MCF 10A (cell line): ENCODE measurements at regions not wholly inside any gene's neighbourhood (a gene's known extent, or its start where the extent isn't known, plus 50 kb on each side); places are given as distances from the start of the nearest gene placed in this dataset.

Experiments
- BruUV-seq: library from RNA; stranded (reverse); fragments of 400-500 nt; replicated peaks from 2 replicates; lab custom pipeline; 2021; lab: Mats Ljungman, UMichigan
- CTCF ChIA-PET: fragments of 300-600 bp; sonication (Branson Sonifier 250); formaldehyde crosslinking; extraction: SDS; loops from one replicate; lab custom pipeline; 2021; ENCODE audit warnings: antibody characterized with exemption, inconsistent platforms; lab: Yijun Ruan, JAX
- POLR2A ChIA-PET: fragments of 300-600, 350-650 bp; sonication (Branson Sonifier 250); formaldehyde crosslinking; extraction: SDS; loops from one replicate; lab custom pipeline; 2020; ENCODE audit warnings: antibody characterized with exemption, inconsistent platforms; lab: Yijun Ruan, JAX
- DNase-seq: peaks from one replicate; pipeline ENCODE4 v3.0.0-alpha.2; 2018; ENCODE audit not compliant: unreplicated experiment
- H3K27ac Mint-ChIP-seq: one replicate; pipeline ENCODE4 v1.8.0; 2022; ENCODE audit warnings: mild to moderate bottlenecking, low read depth, mixed read lengths; ENCODE audit not compliant: unreplicated experiment
- H3K27me3 Mint-ChIP-seq: one replicate; pipeline ENCODE4 v1.8.0; 2022; ENCODE audit warnings: mixed read lengths; ENCODE audit not compliant: insufficient read depth, unreplicated experiment
- H3K36me3 Mint-ChIP-seq: one replicate; pipeline ENCODE4 v1.8.0; 2022; ENCODE audit warnings: mild to moderate bottlenecking, moderate library complexity, mixed read lengths; ENCODE audit not compliant: insufficient read depth, unreplicated experiment
- H3K4me1 Mint-ChIP-seq: one replicate; pipeline ENCODE4 v1.8.0; 2022; ENCODE audit warnings: mixed read lengths; ENCODE audit not compliant: insufficient read depth, unreplicated experiment
- H3K4me3 Mint-ChIP-seq: one replicate; pipeline ENCODE4 v1.8.0; 2022; ENCODE audit warnings: mild to moderate bottlenecking, moderate library complexity, mixed read lengths; ENCODE audit not compliant: unreplicated experiment
- H3K9me3 Mint-ChIP-seq: one replicate; pipeline ENCODE4 v1.8.0; 2022; ENCODE audit warnings: mixed read lengths; ENCODE audit not compliant: unreplicated experiment
- CTCF ChIP-seq: fragments of 200-600 bp; IDR thresholded peaks from one replicate; pipeline ENCODE4 v1.8.0; 2022; ENCODE audit warnings: antibody characterized with exemption, mild to moderate bottlenecking; ENCODE audit not compliant: unreplicated experiment
- intact Hi-C: fragments of 100-400 bp; cut with micrococcal nuclease; formaldehyde crosslinking; loops from 2 replicates; pipeline ENCODE4 v1.14.1; 2022

GRCh38 chr3:163533381-163533780 is 1544.9 kb downstream of the SI start:
- Mint-ChIP-seq H3K4me1 (peaks cover 3% of the 10 kb centered on the region), H3K27ac (no peak overlapping the region), H3K4me3 (no peak overlapping the region), H3K27me3 (no peaks in the 10 kb centered on the region), H3K9me3 (peaks cover 7% of the 10 kb centered on the region), H3K36me3 (no peaks in the 10 kb centered on the region)
- no peak for TF ChIP-seq CTCF
- no TSS peak for BruUV-seq
- no peak for DNase-seq
- POLR2A ChIA-PET, result no interaction called here
- CTCF ChIA-PET, result no interaction called here
- intact Hi-C loops, result no loop called here

GRCh38 chr3:163523375-163523774 is 1554.9 kb downstream of the SI start:
- Mint-ChIP-seq H3K4me3 (no peak overlapping the region), H3K27ac (no peak overlapping the region), H3K4me1 (no peaks in the 10 kb centered on the region), H3K9me3 (no peaks in the 10 kb centered on the region), H3K27me3 (no peaks in the 10 kb centered on the region), H3K36me3 (no peaks in the 10 kb centered on the region)
- no peak for TF ChIP-seq CTCF
- intact Hi-C loops, result no loop called here
- no peak for DNase-seq
- POLR2A ChIA-PET, result no interaction called here
- no TSS peak for BruUV-seq
- CTCF ChIA-PET, result interaction anchor here (0.5 kb wide), 1 partner anchor 763 kb away, joined by 6 read pairs; no protein-coding TSS in a partner anchor

- no peaks in the 10 kb centered on the region for H3K36me3 Mint-ChIP-seq
- no peak for TF ChIP-seq CTCF
- H3K4me3 Mint-ChIP-seq, result no peak overlapping the region
- intact Hi-C loops, result no loop called here
- no TSS peak for BruUV-seq
- peaks cover 7% of the 10 kb centered on the region for H3K4me1 Mint-ChIP-seq
- no peaks in the 10 kb centered on the region for H3K9me3 Mint-ChIP-seq
- CTCF ChIA-PET, result no interaction called here
- no peak overlapping the region for H3K27ac Mint-ChIP-seq
- DNase-seq, result no peak
- POLR2A ChIA-PET, result no interaction called here
- no peaks in the 10 kb centered on the region for H3K27me3 Mint-ChIP-seq
Observed at GRCh38 chr3:163521261-163521660, 1557.0 kb downstream of the SI start.

- H3K36me3 Mint-ChIP-seq, result no peaks in the 10 kb centered on the region
- ChIA-PET POLR2A (no interaction called here), CTCF (interaction anchor here (0.7 kb wide), 1 partner anchor 607 kb away, joined by 3 read pairs; no protein-coding TSS in a partner anchor)
- no peak overlapping the region for H3K27ac Mint-ChIP-seq
- intact Hi-C loops, result no loop called here
- BruUV-seq, result no TSS peak
- no peak for TF ChIP-seq CTCF
- H3K4me1 Mint-ChIP-seq, result peaks cover 7% of the 10 kb centered on the region
- no peaks in the 10 kb centered on the region for H3K27me3 Mint-ChIP-seq
- no peak for DNase-seq
- no peak overlapping the region for H3K4me3 Mint-ChIP-seq
- no peaks in the 10 kb centered on the region for H3K9me3 Mint-ChIP-seq
Observed at GRCh38 chr3:163518065-163518464, 1560.2 kb downstream of the SI start.
